ENCODE measurements at regions not wholly inside any gene's neighbourhood (a gene's known extent, or its start where the extent isn't known, plus 50 kb on each side); places are given as distances from the start of the nearest gene placed in this dataset.

DNA sequence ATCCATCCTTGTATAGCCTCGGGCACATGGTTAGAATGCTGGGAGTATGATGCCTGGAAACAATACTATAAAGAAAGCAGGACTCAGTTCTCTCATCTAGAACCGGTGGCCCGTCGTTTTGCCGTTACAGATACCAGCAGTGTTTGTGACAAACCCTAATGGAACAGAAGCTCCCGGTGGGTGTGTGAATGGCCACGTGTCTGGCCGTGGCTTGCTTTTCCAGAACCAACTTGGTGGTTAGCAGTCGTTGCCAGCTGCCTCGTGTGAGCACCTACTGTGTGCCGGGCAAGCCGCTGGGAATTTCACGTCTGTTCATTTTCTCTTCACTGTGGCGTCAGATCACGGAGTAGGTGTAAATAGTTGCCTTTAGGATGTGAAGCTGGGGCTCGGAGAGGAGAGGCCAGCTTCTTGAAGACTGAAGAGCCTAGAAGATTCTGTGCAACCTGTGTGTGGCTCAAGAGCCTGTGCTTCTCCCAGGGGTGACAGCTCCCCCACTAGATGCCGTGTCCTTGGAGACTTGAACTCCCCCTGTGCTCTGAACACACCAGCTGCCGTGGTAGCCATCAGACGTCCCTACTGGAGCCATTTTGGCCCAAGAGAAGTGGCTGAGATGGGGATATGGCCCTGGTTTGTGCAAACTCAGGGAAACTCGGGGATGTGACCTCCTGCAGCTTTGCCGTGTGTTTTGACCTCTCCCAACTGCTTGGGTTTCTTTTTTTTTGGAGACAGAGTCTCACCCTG, 57.5 kb upstream of the PPARA start:
- no peak for DNase-seq

DNA sequence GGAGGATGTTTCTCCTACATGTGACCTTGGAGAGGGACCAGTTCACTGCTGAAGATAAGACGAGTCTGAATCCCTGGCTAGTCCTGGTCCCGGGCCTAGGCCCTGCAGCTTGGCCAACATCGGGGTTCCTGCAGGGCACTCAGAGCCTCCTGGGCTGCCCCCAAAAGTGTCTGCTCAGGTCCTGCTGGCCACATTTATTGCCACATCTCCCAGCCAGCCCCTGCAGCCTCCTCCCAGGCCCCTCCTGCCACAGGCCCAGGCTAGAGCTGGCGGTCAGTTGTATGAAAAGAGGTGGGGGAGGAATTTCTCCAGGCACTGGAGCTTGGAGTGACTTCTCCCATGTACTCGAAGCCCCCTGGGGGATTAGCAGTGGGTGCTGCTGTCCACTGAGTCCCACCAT, 56.5 kb upstream of the PPARA start:
- Histone ChIP-seq H3K4me3 (no peak overlapping the region), H3K27me3 (no peaks in the 10 kb centered on the region), H3K36me3 (replicated peaks in 1 of 2) (peaks cover 0 to 45% of the 10 kb centered on the region in 2 donors), H3K4me1 (replicated peaks in 1 of 2) (peaks cover 47 to 89% of the 10 kb centered on the region in 2 donors), H3K27ac (peak overlapping the region in 4 of 5 donors; percentile 54 to 100 (median 92)), H3K9me3 (replicated peaks in 1 of 3) (no peaks in the 10 kb centered on the region)
- WGBS, 4 donors, result 40 to 49% (median 47%) methylated on average over 1 to 5 of the region's 5 CpGs
- intact Hi-C loops (cut with DNase I), result no loop called here
- TF ChIP-seq, protein P1, sequence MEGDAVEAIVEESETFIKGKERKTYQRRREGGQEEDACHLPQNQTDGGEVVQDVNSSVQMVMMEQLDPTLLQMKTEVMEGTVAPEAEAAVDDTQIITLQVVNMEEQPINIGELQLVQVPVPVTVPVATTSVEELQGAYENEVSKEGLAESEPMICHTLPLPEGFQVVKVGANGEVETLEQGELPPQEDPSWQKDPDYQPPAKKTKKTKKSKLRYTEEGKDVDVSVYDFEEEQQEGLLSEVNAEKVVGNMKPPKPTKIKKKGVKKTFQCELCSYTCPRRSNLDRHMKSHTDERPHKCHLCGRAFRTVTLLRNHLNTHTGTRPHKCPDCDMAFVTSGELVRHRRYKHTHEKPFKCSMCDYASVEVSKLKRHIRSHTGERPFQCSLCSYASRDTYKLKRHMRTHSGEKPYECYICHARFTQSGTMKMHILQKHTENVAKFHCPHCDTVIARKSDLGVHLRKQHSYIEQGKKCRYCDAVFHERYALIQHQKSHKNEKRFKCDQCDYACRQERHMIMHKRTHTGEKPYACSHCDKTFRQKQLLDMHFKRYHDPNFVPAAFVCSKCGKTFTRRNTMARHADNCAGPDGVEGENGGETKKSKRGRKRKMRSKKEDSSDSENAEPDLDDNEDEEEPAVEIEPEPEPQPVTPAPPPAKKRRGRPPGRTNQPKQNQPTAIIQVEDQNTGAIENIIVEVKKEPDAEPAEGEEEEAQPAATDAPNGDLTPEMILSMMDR (IDR thresholded peaks at IDR 0.05), result no peak
- TF ChIP-seq POLR2A (IDR thresholded peaks at IDR 0.05), result no peak
- DNase-seq, result peak in 1 of 7 donors; percentile 32

More for the DNA sequence above, 57.5 kb upstream of the PPARA start:
- intact Hi-C loops (cut with DNase I), result no loop called here
- 60 to 72% (median 67%) methylated on average over 18 to 21 of the region's 21 CpGs for WGBS, 4 donors
- Histone ChIP-seq H3K36me3 (replicated peaks in 1 of 2) (peaks cover 0 to 36% of the 10 kb centered on the region in 2 donors), H3K27me3 (no peaks in the 10 kb centered on the region), H3K27ac (peak overlapping the region in 4 of 5 donors; percentile 54 to 100 (median 92)), H3K4me3 (no peak overlapping the region), H3K9me3 (replicated peaks in 1 of 3) (no peaks in the 10 kb centered on the region), H3K4me1 (replicated peaks in 1 of 2) (peaks cover 54 to 91% of the 10 kb centered on the region in 2 donors)
- TF ChIP-seq, protein P1 (IDR thresholded peaks at IDR 0.05), result no peak
- TF ChIP-seq POLR2A (IDR thresholded peaks at IDR 0.05), result no peak

GRCh38 chr22:46094676-46095075, 55.6 kb upstream of the PPARA start:
- Histone ChIP-seq H3K9me3 (replicated peaks in 1 of 3) (no peaks in the 10 kb centered on the region), H3K4me1 (replicated peaks in 1 of 2) (peaks cover 38 to 86% of the 10 kb centered on the region in 2 donors), H3K36me3 (replicated peaks in 1 of 2) (peaks cover 0 to 54% of the 10 kb centered on the region in 2 donors), H3K27ac (peak overlapping the region; percentile 22 to 100 (median 88)), H3K4me3 (no peak overlapping the region), H3K27me3 (no peaks in the 10 kb centered on the region)
- intact Hi-C loops (cut with DNase I), result no loop called here
- DNase-seq, result no peak
- TF ChIP-seq POLR2A (IDR thresholded peaks at IDR 0.05), result no peak
- TF ChIP-seq, protein P1 (IDR thresholded peaks at IDR 0.05), result no peak
- 77 to 84% (median 79%) methylated on average over 8 of the region's 8 CpGs; no CpG with 5 or more reads in 1 of the 4 donors for WGBS, 4 donors

DNA sequence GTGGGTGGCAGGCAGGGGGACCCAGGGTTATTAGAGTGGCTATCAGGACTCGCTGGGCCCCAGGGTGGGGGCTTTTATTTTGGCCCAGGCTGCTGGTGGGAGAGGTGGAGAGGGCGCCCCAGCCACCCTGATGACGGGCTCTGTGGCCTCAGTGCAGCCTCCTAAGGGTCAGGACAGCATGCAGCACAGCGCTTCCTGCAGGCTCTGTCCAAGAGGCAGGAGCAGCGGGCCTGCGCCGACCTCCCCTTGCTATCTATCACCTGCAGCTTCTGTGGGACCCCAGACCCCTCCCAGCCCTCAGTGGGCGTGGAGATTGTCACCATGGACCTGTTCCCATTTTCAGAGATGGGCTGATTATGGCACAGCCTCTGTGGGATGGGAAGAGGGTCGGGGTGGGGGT, 54.3 kb upstream of the PPARA start:
- no peaks in the 10 kb centered on the region for H3K27me3 ChIP-seq
- intact Hi-C loops (cut with DNase I), result no loop called here
- H3K27ac ChIP-seq, result peak overlapping the region in 2 of 5 donors; percentile 65 to 100
- 64 to 83% (median 81%) methylated on average over 5 to 9 of the region's 9 CpGs for whole genome bisulfite sequencing, 4 donors
- no peak for DNase-seq
- no peak for TF ChIP-seq POLR2A (IDR thresholded peaks at IDR 0.05)
- TF ChIP-seq, protein P1 (IDR thresholded peaks at IDR 0.05), result no peak
- H3K36me3 ChIP-seq (replicated peaks in 1 of 2), result peaks cover 0 to 65% of the 10 kb centered on the region in 2 donors
- peaks cover 24 to 77% of the 10 kb centered on the region in 2 donors for H3K4me1 ChIP-seq (replicated peaks in 1 of 2)
- H3K9me3 ChIP-seq (replicated peaks in 1 of 3), result no peaks in the 10 kb centered on the region
- H3K4me3 ChIP-seq, result no peak overlapping the region

All from adrenal gland (tissue), 9 donors.